Adrenal gland (tissue), 5 donors: ENCODE measurements at regions not wholly inside any gene's neighbourhood (a gene's known extent, or its start where the extent isn't known, plus 50 kb on each side); places are given as distances from the start of the nearest gene placed in this dataset.

ENCODE experiments used
- CTCF ChIP-seq, 6 experiments: fragments of 450-650 bp in 4 of 6; fragments of 200-600 bp in 2 of 6; sonication (generic) in 1 of 6; IDR thresholded peaks; 1 replicate in 5 of 6; 2 replicates in 1 of 6; pipeline versions ENCODE4 v1.5.1 to v1.8.0; 2016 to 2021; ENCODE audit warnings: antibody characterized with exemption in 6 of 6, mild to moderate bottlenecking in 2 of 6, moderate library complexity in 1 of 6
- POLR2A ChIP-seq, 2 donors: fragments of 450-650 bp; IDR thresholded peaks; one replicate each; pipeline ENCODE4 v1.6.1; 2017; ENCODE audit warnings: antibody characterized with exemption in 2 of 2, mild to moderate bottlenecking in 2 of 2, moderate library complexity in 1 of 2
- donor health status: DM: no; HTN: no; CAD: no.

GRCh38 chr3:144160627-144161026 is 189.0 kb downstream of the DIPK2A start:
- TF ChIP-seq CTCF (IDR thresholded peaks at IDR 0.05) (no peak), POLR2A (IDR thresholded peaks at IDR 0.05) (no peak)
